HUES6 (cell line): ENCODE measurements at regions not wholly inside any gene's neighbourhood (a gene's known extent, or its start where the extent isn't known, plus 50 kb on each side); places are given as distances from the start of the nearest gene placed in this dataset.
A peak's percentile ranks its signal among the peaks of the same experiment; 100 is the strongest.
"Not testable (repeated sequence)": the region's sequence is repeated elsewhere in the genome, so short reads cannot be mapped to it uniquely, and the experiment has no call there.

ENCODE experiments used
- H3K27ac ChIP-seq: 2 replicates; pipeline ENCODE4 v1.7.0; 2013; ENCODE audit warnings: low read depth, mild to moderate bottlenecking, low read length, inconsistent platforms
- H3K27me3 ChIP-seq: 2 replicates; pipeline ENCODE4 v1.6.1; 2013; ENCODE audit warnings: low read length; ENCODE audit not compliant: control insufficient read depth, insufficient read depth
- H3K36me3 ChIP-seq: 2 replicates; pipeline ENCODE4 v1.6.1; 2013; ENCODE audit warnings: low read length; ENCODE audit not compliant: control insufficient read depth, insufficient read depth
- H3K4me1 ChIP-seq: 2 replicates; pipeline ENCODE4 v1.6.1; 2013; ENCODE audit warnings: low read length; ENCODE audit not compliant: control insufficient read depth, insufficient read depth
- H3K4me3 ChIP-seq: 2 replicates; pipeline ENCODE4 v1.5.1; 2013; ENCODE audit warnings: low read depth, low read length
- H3K9ac ChIP-seq: one replicate; pipeline ENCODE4 v1.6.1; 2013; ENCODE audit warnings: mild to moderate bottlenecking, low read length
- H3K9me3 ChIP-seq: 2 replicates; pipeline ENCODE4 v1.6.1; 2013; ENCODE audit warnings: low read depth, low read length; ENCODE audit not compliant: control insufficient read depth, insufficient read depth

DNA sequence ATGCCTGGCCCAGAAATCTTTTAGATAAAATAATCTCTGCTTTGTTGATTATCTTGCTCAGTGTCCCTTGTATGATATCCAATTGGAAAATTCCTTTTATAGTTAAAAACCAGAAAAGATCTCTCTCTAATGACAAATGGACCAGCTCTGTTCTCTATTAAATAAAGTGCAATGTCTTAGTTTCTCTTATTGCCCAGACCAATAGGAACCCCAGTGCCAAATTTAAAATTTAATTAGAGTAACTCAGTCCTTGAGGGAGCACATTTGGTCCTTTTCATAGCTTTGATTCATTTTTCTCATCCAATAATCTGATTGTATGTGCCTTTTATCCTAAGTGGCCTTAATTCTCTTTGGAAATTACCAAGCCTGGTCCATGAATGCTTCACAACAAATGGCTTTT is 158.9 kb upstream of the FOXK1 start:
- Histone ChIP-seq H3K4me3 (no peak overlapping the region), H3K9me3 (peaks cover 3% of the 10 kb centered on the region; the same call in 1 of the 2 replicates), H3K9ac (no peak overlapping the region), H3K27me3 (no peaks in the 10 kb centered on the region), H3K27ac (no peak overlapping the region), H3K4me1 (0 out of 2 replicates have a peak, but pooled peaks cover 4% of the 10 kb centered on the region), H3K36me3 (no peaks in the 10 kb centered on the region)

DNA sequence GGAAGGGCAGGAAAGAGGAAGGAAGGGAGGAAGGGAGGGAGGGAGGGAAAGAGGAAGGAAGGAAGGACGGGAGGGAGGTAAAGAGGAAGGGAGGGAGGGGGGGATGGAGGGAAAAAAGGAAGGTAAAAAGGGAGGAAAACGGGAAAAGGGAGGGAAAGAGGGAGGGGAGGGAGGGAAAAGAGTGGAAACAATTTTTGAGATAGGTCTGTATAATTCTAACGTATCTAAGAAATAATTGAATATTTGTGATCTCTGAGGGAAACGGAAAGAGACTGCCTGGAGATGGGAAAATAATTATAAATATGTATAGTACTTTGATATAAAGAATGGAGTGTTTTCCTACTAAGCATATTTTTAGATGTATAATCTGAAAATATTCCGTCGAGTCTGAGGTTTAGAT is 158.2 kb upstream of the FOXK1 start:
- H3K9ac ChIP-seq = no peak overlapping the region
- H3K4me3 ChIP-seq = no peak overlapping the region
- no peaks in the 10 kb centered on the region for H3K36me3 ChIP-seq
- no peak overlapping the region for H3K27ac ChIP-seq
- 0 out of 2 replicates have a peak, but pooled peaks cover 4% of the 10 kb centered on the region for H3K4me1 ChIP-seq
- H3K27me3 ChIP-seq = no peaks in the 10 kb centered on the region
- H3K9me3 ChIP-seq = peaks cover 3% of the 10 kb centered on the region; the same call in 1 of the 2 replicates

DNA sequence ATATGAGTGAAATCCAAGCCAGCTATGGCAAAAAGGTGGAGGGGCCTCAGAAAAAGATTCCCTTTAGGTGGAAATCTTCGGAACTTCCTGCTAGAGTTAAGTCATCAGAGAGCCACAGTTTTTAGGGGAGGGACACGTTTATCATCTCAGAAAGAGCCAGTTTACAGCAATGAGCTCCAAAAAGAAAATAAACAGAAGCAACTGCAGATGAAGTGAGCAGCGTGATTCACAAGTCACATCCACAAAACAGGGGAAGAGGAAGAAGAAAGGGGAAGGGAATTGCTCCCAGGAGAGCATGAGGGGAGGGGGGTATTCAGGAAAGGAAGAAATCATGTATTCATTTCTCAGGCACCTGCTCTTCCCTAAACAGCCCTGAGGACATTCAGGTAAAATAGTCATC is 156.2 kb upstream of the FOXK1 start:
- H3K4me3 ChIP-seq = no peak overlapping the region
- H3K4me1 ChIP-seq = no peaks in the 10 kb centered on the region; the same call in 1 of the 2 replicates
- peaks cover 3% of the 10 kb centered on the region; the same call in 1 of the 2 replicates for H3K9me3 ChIP-seq
- no peaks in the 10 kb centered on the region for H3K36me3 ChIP-seq
- H3K27me3 ChIP-seq = no peaks in the 10 kb centered on the region
- H3K9ac ChIP-seq = no peak overlapping the region
- no peak overlapping the region for H3K27ac ChIP-seq

DNA sequence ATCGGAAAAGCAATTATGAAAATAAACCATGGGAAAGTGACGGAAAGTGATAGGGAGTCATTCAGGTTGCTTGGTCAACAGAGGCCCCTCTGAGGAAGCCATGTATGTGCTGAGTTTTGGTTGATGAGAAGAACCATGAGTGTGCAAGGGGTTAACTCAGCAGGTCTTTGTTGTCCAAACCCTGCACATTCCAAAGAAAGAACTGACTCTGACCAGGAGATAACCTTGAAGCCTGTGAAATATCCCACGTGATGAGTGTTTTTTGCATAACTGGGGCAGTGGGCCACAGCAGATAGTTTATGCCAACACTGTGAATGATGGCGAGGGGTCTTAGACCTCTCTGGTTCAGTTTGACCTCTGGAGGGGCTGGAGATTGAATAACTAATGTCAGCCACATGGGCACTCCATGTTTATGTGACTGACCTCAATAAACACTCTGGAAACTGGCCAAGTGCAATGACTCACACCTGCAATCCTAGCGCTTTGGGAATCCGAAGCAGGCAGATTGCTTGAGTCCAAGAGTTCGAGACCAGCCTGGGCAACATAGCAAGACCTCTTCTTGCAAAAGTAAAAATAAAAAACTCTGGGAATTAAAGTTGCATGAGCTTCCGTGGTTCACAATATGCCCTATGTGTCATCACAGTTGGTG is 154.0 kb upstream of the FOXK1 start:
- Histone ChIP-seq H3K4me3 (no peak overlapping the region), H3K9ac (no peak overlapping the region), H3K4me1 (peaks cover 3% of the 10 kb centered on the region; the same call in 1 of the 2 replicates), H3K36me3 (no peaks in the 10 kb centered on the region), H3K27me3 (no peaks in the 10 kb centered on the region), H3K9me3 (no peaks in the 10 kb centered on the region), H3K27ac (no peak overlapping the region)

DNA sequence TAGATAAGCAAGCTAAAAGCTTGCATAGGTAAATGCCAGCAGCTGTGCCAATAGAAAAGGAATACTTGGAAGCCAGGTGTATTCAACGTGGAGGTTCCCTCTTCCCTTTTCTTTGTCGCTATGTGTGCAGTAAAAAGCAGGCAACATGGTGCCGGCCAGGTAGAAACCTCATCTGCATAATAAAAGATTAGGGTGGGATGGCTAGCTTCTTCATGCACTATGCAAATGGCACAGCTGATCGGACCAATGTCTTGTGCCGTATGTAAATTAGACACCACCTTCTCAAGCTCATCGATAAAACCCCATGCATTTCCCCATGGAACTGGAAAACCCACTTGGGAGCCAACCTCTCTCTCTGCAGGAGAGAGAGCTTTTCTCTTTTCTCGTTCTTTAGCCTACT is 150.9 kb upstream of the FOXK1 start:
- Histone ChIP-seq H3K4me1 (peaks cover 3% of the 10 kb centered on the region; the same call in 1 of the 2 replicates), H3K9ac (no peak overlapping the region), H3K36me3 (no peaks in the 10 kb centered on the region), H3K27me3 (no peaks in the 10 kb centered on the region), H3K4me3 (no peak overlapping the region), H3K27ac (0 out of 2 replicates have a peak overlapping the region, but pooled peaks have one; percentile 11), H3K9me3 (no peaks in the 10 kb centered on the region)

DNA sequence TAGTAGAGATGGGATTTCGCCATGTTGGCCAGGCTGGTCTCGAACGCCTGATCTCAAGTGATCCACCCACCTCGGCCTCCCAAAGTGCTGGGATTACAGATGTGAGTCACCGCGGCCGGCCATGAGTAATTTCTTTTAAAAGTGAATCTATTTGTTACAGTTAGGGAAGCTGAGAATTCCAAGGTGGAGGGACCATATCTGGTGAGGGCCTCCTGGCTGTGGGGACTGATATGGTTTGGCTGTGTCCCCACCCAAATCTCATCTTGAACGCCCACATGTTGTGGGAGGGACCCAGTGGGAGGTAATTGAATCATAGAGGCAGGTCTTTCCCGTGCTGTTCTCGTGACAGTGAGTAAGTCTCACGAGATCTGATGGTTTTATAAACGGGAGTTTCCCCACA is 148.8 kb upstream of the FOXK1 start:
- H3K27me3 ChIP-seq, H3K27ac ChIP-seq: not testable (repeated sequence)

DNA sequence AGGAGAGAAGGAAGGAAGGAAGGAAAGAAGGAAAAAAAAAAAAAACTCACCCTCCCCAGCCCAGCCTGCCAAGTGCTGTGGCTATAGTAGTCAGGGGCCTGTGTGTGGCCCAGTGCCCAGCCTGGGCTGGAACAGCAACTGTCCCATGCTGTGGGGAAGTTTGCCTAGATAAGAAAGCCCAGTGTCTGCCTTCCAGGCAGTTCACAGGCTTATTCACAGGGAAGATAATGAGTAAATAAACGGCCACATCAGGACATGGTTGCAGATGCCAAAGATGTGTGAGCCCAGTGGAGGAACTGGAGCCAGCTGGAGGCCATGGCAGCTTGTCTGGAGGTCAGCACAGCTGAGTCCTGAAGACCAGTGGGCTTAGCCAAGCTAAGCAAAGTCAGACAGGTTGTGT is 132.4 kb upstream of the FOXK1 start:
- H3K27me3 ChIP-seq = no peaks in the 10 kb centered on the region; the same call in 1 of the 2 replicates

More for the DNA sequence above, 148.8 kb upstream of the FOXK1 start:
- not testable (repeated sequence) for H3K4me3 ChIP-seq, H3K9me3 ChIP-seq, H3K36me3 ChIP-seq, H3K9ac ChIP-seq, H3K4me1 ChIP-seq

DNA sequence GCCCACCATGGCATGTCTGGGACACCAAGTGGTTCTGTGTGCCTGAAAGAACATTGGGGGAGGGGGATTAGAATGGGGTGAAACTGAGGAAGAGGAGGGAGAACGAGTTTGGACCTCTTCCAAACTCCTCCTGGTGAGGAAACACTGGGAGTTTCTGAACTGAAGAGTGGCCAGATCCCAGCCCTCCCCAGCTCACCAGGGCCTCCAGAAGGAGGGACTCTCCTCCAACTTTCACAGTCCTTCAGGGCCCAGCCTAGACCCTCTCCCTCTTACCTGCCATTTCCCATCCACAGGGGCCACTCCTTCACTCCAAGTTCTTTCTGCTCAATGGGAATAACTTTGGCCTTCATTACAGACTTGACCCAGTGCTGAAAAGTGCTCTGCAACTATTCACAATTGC is 132.0 kb upstream of the FOXK1 start:
- no peaks in the 10 kb centered on the region; the same call in 1 of the 2 replicates for H3K27me3 ChIP-seq
- no peak overlapping the region for H3K27ac ChIP-seq
- H3K4me3 ChIP-seq = no peak overlapping the region
- no peaks in the 10 kb centered on the region for H3K9me3 ChIP-seq
- H3K9ac ChIP-seq = no peak overlapping the region
- H3K36me3 ChIP-seq = no peaks in the 10 kb centered on the region
- no peaks in the 10 kb centered on the region for H3K4me1 ChIP-seq

More for the DNA sequence above, 132.4 kb upstream of the FOXK1 start:
- Histone ChIP-seq H3K9me3 (no peaks in the 10 kb centered on the region), H3K9ac (no peak overlapping the region), H3K4me1 (no peaks in the 10 kb centered on the region), H3K36me3 (no peaks in the 10 kb centered on the region), H3K27ac (no peak overlapping the region), H3K4me3 (no peak overlapping the region)

DNA sequence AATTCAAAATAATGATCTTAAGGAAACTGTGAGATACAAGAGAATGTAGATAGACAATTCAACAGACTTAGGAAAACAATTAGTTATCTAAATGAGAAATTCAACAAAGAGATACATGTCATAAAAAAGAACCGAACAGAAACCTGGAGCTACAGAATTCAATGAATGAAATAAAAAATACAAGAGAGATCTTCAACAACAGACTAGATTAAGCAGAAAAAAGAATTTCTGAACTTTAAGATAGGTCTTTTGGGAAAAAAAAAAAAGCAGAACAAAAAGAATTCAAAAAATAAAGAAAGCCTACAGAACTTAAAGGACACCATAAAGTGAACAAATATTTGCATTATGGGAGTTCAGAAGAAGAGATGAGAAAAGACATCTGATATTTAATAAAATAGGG is 129.1 kb upstream of the FOXK1 start:
- no peaks in the 10 kb centered on the region for H3K36me3 ChIP-seq
- no peak overlapping the region for H3K4me3 ChIP-seq
- H3K9ac ChIP-seq = no peak overlapping the region
- peaks cover 10% of the 10 kb centered on the region for H3K4me1 ChIP-seq
- H3K27ac ChIP-seq = no peak overlapping the region
- H3K9me3 ChIP-seq = no peaks in the 10 kb centered on the region
- H3K27me3 ChIP-seq = no peaks in the 10 kb centered on the region; the same call in 1 of the 2 replicates

DNA sequence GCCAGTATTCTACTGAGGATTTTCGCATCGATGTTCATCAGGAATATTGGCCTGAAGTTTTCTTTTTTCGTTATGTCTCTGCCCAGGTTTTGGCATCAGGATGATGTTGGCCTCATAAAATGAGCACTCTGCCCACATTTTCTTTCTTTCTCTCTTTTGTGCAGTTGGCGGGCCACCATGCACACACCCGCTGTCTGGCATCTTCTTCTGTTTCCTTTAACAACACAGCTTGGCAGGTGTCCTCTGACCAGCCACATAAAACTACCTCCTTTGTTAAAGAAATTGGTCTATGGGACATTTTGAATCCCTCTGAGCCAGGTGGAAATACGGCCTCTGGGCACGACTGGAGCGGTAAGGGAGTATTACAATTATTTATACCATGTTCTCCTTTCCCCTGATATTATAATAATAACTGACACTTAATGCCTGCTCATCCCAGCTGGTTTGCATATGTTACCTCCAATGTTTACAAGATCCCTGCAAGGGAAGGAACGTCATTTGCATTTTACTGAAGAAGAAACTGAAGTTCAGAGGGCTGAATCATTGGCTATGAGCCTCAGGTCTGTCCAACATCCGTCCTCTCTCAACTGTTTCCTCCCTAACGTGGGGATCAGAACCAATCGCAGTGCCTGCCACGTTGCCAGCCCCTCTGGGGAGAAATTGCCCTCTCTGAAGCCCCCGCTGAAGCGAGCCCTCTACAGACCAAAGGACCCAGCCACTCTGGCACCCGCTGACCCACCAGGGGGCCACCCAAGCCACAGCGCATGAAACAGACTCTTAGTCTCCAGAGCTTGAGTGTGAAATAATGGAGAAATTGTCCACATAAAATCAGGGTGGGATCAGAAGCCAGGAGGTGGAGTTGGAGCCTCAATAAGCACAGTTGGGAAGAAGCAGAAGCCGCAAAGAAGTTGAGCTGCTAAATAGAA is 125.0 kb upstream of the FOXK1 start:
- no peak overlapping the region for H3K9ac ChIP-seq
- H3K9me3 ChIP-seq = no peaks in the 10 kb centered on the region
- H3K27me3 ChIP-seq = no peaks in the 10 kb centered on the region; the same call in 1 of the 2 replicates
- H3K4me3 ChIP-seq = no peak overlapping the region
- no peaks in the 10 kb centered on the region for H3K36me3 ChIP-seq
- H3K27ac ChIP-seq = no peak overlapping the region
- peaks cover 10% of the 10 kb centered on the region for H3K4me1 ChIP-seq

DNA sequence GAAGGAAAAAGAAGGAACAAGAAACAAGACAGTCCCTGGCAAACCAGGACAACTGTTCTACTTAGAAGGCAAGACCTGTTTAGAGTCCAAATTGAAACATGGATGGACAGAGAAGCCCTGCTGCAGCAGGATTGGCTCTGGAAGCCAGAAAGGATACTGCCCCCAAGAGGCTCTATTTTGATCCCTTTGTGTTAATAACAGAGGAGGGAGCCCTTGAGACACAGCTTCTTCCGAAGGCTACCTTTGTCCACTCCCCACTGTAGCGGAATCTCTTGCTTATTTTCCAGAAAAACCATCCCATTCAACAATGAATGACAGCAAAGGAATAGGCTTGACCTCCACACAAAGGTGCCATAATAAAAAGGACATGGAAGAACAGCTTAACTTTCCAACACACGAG is 120.3 kb upstream of the FOXK1 start:
- Histone ChIP-seq H3K9ac (no peak overlapping the region), H3K9me3 (peaks cover 9% of the 10 kb centered on the region; the same call in 1 of the 2 replicates)

More for the DNA sequence above, 120.3 kb upstream of the FOXK1 start:
- Histone ChIP-seq H3K27me3 (no peaks in the 10 kb centered on the region), H3K4me3 (no peak overlapping the region), H3K4me1 (peaks cover 10% of the 10 kb centered on the region), H3K36me3 (no peaks in the 10 kb centered on the region), H3K27ac (no peak overlapping the region)
